HG03159 (cell line): ENCODE measurements at regions not wholly inside any gene's neighbourhood (a gene's known extent, or its start where the extent isn't known, plus 50 kb on each side); places are given as distances from the start of the nearest gene placed in this dataset.
"Not testable (repeated sequence)": the region's sequence is repeated elsewhere in the genome, so short reads cannot be mapped to it uniquely, and the experiment has no call there.

Source experiments
- ATAC-seq: cut with Tn5 transposase; IDR thresholded peaks from one replicate; pipeline ENCODE4 v1.9.1; 2021; ENCODE audit warnings: mild to moderate bottlenecking, moderate library complexity; ENCODE audit not compliant: unreplicated experiment

DNA sequence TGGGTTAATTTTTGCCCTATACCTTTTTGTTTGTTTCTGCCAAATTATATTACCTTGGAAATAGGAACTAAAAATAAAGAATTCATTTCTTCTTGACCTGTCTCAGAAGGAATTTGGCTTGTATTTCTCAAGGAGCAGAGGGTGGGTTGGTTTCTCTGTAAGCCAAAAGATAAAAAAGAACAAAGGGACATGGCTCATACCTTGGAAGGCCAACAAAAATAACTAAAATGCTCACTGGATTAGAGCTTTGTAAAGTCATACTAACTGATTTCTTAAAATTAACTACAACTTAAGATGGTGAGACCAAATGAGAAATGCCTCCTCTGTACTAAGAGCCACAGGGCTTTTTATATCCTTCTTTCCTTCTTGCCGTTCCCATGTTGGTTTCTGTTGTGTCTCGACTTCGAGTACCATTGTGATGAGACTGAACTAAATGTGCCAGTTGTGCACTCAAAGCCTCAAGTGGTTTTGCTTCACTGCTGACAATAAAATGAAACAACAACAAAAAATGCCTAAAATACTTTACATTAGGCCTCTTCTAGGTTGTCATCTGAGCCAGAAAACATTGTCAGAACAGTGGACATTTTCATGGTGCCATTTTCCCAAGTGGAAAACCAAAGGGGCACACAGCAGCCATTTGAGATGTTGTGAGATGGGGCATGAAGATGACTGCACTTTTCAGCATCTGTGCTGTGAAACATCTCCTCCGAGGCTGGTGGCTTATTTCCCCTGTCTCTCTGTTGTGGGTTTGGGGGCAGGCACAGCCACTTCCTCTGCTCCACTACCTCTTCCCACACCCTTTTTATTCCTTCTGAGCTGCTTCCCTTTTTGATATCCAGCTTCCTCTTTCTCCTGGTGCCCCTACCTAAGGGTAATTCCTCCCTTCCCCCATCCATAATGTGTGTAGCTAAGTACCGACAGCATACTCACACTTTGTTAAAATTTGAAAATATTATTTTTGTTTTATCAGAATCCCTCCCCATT lies 51.8 kb upstream of the AGR3 start:
- ATAC-seq = no peak

DNA sequence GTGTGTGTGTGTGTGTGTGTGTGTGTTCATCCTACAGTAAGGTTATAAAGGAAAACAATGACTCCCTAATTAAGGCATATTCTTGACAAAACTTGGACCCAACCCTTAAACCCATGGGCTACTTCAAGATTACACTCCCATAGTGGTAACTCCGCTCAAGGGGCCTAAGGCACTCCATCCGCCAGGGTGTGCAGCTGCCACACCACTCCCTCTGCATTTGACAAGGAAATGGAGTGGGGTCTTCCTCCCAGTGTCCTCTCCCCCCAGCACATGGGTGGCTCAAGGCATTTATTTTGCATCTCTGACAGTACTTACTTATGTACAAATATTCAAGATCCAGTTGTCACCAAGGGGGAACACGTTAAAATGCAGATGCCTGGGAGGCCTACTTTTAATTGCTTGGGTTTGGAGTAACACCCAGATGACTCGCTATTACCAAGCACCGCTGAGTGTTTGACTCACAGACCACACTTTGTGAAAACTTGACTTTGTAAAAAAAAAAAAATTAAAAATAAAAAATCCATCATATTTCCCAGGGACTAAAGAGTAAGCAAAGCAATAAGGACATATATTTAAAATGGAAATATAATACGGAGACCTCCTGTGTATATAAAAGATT lies 53.0 kb upstream of the AGR3 start:
- no peak for ATAC-seq

GRCh38 chr7:16935341-16935735 lies 53.6 kb upstream of the AGR3 start:
- no peak for ATAC-seq

- no peak for ATAC-seq
Observed at GRCh38 chr7:16936626-16937422, 55.0 kb upstream of the AGR3 start.

DNA sequence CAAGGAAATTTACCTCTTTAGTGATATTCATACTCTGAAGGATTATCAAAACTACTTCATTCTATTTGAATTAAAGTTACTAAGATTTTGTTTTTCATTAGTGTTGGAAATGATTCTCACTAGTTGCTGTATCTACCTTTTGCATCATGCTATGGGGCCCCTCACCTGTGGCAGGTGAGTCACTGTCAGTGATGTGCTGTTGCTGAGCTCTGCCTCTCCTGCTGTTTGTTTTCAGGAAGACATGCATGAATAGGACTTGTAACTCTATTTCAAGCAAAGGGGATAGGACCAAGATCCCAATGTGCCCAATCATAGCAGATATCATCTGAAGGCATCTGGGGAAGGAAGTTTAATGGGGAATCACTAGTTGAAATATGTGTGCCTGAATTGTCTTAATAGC lies 57.4 kb upstream of the AGR3 start:
- ATAC-seq = no peak

DNA sequence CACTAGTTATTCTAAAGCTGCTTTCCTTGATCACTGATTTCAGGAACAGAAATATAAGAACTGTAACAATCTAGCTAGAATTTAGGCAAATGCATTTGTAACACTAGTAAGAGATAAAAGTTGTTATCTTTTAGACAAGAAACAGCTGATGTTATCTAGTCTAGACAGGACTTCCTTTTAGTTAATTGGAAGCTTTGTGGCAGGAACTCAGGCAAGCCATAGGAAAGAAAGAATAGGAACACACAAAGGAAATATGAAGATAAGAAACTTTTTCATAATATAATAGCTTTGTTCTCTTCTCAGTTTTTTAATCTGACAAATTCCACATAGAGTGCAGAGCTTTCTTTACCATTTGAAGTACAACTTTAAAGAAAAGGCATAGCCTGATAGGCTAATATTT lies 59.0 kb upstream of the AGR3 start:
- ATAC-seq = no peak

DNA sequence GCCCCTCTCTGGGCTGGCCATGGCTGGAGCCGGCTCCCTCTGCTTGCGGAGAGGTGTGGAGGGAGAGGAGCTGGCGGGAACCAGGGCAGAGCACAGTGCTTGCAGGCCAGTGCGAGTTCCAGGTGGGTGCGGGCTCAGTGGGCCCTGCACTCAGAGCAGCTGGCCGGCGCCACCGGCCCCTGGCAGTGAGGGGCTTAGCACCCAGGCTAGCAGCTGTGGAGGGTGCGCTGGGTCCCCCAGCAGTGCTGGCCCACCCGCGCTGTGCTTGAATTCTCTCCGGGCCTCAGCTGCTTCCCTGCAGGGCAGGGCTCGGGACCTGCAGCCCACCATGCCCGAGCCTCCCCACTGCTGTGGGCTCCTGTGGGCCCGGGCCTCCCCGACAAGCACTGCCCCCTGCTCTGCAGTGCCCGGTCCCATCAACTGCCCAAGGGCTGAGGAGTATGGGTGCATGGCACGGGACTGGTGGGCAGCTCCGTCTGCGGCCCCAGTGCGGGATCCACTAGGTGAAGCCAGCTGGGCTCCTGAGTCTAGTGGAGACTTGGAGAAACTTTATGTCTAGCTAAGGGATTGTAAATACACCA lies 61.2 kb upstream of the AGR3 start:
- ATAC-seq = no peak

GRCh38 chr7:16944936-16945335 lies 63.2 kb upstream of the AGR3 start:
- no peak for ATAC-seq

DNA sequence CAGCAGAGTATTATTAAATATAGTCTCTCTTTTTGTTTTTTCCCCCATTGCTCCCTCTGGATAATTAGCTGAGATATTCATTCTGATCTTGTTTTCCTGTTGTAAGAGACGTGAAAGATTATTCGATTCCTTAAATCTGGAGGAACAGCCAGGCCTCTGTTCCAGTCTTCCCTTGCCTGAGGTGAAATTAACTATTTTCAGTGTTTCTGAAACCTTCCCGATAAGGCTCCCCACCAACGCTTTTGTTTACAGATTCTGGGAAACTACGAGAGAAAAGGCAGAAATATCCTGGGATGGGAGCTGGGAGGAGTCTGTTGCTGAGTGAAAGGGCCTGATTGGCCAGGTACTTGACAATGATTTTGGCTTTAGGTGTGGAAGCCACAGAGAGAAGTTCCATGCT lies 63.6 kb upstream of the AGR3 start:
- no peak for ATAC-seq

DNA sequence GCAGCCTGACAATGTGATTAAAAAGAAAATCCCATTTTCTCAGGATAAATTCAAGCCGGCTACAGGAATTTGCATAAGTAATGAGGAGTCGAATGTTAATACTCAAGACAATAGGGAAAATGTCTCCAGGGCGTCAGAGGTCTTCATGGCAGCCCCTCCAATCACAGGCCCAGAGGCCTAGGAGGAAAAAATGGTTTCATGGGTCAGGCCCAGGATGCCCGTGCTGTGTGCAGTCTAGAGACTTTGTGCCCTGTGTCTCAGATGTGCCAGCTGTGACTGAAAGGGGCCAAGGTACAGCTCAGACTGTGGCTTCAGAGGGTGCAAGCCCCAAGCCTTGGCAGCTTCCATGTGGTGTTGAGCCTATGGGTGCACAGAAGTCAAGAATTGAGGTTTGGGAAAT lies 66.3 kb upstream of the AGR3 start:
- ATAC-seq = not testable (repeated sequence)

DNA sequence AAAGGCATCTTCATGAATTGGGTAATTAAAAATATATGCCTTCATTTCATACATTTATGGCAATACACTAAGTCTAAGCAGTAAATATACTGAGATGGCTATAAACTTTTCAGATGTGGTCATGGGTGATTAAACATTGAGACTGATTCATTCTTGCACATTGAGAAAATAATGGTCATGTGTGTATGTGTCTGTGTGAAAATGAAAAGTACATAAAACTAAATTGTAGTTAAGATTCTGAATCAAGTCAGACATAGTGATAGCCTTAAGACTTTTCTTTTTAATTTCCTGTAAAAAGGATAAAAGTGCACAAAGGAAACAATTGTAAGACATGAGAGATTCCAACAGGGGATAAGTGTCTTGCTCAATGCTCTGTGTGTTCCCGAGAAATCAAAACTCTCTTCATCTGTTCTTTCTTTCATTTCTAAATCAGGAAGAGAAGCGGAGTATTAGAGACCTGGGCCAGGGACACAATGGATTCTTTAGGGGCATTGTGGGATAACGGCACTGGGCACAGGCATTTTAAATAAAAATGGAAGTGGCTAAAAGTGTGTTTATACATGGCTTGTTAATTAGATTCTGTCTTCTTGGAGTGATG lies 69.8 kb upstream of the AGR3 start:
- no peak for ATAC-seq

DNA sequence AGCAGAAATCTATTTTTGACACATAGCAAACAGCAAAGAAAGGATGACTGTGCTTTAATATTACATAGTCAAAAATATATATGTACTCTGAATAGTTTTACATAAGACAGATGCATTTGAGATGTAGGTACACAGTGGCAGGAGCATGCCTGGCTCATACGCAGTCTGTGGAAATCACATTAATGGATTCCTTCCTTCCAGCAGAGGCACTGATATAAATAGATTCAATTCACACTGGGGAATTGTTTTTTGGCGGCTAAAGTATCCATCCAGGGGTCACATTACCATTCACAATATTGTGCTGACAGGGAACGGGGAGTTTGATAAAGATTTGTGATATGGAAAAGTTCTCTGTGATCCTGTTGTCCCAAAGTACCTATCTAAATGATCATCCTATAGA lies 72.5 kb upstream of the AGR3 start:
- no peak for ATAC-seq

DNA sequence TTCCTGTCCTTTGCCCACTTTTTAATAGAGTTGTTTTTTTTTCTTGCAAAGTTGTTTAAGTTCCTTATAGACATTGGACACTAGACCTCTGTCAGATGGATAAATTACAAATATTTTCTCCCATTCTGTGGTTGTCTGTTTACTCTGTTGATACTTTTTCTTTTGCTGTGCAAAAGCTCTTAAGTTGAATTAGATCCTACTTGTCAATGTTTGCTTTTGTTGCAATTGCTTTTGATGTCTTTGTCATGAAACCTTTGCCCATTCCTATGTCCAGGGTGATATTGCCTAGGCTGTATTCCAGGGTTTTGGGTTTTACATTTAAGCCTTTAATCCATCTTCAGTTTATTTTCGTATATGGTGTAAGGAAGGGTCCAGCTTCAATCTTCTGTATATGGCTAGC lies 76.9 kb upstream of the AGR3 start:
- no peak for ATAC-seq

GRCh38 chr7:16960337-16960965 lies 78.7 kb upstream of the AGR3 start:
- no peak for ATAC-seq

DNA sequence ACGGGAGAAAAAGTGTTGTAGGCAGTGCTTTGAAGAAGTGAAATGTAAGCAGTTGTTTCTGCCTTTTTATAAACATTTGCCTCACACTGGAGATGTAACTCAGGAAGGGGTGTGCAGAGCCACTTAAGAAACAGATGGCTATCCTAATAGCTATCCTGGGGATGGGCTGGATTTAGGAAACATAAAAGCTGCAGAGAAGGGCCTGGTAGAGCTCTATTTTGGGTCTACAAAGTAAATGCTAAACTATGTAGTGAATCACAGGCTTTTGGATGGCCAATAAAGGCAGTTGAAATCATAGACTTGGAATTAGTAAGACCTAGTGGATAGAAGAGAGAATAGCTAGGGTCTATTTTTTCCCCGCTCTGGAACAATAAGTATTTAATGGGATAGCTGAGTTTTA lies 79.9 kb upstream of the AGR3 start:
- no peak for ATAC-seq

DNA sequence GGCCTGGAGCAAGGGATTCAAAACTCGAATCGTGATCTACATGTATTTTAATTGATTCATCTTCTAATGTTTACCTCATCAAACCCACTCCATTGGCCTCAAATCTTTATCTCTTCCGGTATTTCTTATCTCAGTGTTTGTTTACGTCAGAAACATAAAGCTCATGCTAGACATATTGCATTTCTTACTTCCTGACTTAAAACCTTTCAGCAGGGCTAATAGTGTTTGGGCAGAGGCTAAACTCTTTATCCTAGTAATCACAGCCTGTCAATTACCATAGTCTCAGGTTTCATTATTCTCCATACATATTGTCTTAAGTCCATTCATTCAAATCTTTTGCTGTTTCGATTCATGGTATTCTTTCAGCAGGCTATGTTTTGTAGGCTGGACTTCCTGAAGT lies 81.3 kb upstream of the AGR3 start:
- ATAC-seq = no peak

- not testable (repeated sequence) for ATAC-seq
Observed at GRCh38 chr7:16965697-16966096, 83.9 kb upstream of the AGR3 start.

DNA sequence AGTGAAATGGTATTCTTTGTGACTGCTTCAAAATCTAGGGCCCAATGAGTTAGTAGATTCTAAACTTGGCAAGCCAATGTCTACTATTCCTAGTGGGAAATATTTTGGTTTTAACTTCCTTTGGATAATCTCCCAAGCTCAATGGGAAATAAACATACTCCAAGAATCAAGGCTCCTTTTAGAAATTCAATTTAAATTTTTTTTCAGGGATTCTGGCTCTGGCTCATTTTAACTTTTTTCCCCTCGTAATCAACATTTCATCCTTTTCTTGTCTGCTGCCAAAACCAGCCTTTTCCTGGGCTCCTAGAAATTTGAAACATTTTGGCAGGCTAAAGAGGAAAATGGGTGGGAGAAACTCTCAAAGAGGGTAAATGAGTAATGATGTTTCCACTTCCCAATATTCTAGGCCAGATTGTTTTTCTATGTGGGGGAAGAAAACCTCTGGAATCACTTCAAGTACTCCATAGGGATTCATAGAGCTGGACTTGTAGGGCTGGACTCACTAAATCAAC lies 85.6 kb upstream of the AGR3 start:
- no peak for ATAC-seq

DNA sequence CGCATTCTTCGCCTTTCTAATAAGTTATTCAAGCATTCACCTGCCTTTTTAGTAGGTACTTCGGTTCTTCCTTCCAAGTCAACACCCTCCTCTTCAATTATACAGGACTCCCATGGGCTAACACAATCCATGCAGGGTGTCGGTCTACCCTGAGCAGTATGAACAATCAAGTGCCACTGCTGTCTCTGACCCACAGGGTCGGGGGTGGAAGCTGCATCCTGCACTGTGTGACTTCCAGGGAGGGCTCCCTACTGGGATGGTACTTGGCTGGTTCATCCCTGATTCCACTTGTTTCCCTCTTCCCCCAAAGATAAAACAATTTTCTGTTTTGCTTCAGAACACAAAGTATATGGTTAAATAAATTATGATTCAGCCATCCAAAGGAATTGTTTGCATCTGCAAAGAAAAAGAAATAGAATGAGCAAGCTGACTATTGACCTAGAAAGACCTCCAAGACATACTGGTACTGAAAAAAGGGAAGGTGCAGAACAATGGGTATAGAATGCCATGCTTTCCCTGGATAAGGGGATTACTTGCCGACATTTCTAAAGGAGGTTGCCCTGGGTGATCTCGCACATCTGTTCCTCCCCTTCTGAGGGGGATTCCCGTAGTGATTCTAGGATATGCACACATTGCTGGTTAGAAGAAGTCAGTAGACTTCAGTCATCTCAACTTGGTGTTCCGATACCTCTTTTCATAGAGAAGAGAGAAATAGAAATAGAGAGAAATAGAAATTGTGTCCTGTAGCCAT lies 89.1 kb upstream of the AGR3 start:
- no peak for ATAC-seq
